Head of caudate nucleus (tissue), 42 donors: ENCODE measurements at regions not wholly inside any gene's neighbourhood (a gene's known extent, or its start where the extent isn't known, plus 50 kb on each side); places are given as distances from the start of the nearest gene placed in this dataset.

Experiments used
- DNase-seq, 42 donors: peaks; one replicate each; pipeline versions ENCODE4 v3.0.0 to v3.0.0-alpha.2; 2020 to 2021; ENCODE audit warnings: mixed read lengths in 7 of 42
- intact Hi-C: fragments of 100-400 bp; cut with DNase I; formaldehyde crosslinking; loops from one replicate; pipeline ENCODE4 v1.15.0; 2022

DNA sequence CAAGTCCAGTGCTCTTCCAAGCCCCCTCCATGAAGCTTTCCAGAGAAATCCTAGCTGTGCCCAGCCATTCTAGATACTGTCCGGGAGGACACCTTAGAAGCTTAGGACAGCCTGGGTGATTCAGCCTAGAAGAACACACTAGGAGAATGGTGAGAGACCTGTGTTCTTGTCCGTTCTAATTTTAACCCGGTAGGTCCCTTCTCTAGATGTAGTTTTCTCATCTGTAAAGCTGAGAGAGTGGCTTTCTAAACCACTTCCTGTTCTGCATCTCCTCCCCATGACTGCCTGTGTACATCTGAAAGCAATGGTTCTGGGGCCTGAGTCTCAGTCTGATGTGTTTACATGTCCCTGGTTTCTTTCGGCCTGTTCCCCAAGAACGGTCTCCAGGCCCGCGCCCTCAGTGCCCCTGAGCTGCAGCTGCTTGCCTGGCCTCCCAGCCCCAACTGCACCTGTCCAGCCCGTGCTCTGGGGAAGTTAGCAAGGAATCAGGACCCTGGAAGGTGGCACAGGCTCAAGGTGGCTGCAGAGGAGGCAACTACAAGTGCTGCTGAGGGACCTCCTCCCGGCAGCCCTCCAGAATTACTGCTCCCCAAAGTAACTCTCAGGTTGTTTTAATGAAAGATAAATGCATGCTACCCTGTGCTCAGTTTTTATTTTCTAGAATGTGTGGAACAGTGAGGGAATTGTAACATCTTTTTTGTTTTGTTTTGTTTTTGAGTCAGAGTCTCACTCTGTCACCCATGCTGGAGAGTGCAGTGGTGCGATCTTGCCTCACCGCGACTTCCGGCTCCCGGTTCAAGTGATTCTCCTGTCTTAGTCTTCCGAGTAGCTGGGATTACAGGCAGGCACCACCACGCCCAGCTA lies 105.9 kb downstream of the LBH start:
- intact Hi-C loops: no loop called here
- peak in 1 of 42 donors; percentile 7 for DNase-seq

DNA sequence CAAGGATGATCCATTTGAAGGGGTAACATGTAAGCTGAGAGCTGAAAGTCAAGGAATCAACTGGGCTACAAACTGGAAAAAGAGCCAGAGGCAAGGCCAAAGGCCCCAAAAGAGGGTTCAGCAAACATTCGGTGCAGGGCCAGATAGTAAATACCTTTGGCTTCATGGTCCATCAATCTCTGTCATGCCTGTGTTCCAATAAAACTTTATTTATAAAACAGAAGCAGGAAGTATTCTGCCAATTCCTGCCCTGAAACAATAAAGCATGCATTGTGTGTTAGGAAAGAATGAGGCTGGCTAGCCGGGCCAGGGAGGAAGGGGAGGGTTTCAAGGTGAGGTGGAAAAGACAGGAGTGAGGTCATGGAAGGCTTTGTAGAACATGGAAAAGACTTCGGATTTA lies 107.1 kb downstream of the LBH start:
- DNase-seq: no peak
- intact Hi-C loops: no loop called here

DNA sequence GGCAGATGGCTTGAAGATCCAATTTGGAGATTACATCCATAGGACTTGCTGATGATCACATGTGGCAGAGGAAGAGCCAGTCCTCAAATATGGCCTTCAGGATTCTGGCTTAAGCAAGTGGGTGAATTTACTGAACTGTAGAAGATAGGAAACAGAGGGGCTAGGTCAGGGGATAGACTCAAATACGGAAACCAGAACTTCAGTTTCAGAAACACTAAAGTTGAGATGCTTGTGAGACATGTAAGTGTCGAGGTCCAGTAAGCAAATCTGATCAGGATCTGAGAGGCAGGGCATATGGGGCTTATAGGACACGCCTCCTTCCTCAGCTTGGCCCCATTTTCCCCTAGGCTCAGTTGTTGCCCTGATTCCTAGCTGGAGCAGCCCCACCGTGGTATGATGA lies 107.7 kb downstream of the LBH start:
- DNase-seq: no peak
- intact Hi-C loops: no loop called here

GRCh38 chr2:30341500-30342267 lies 105.4 kb upstream of the LCLAT1 start:
- no peak for DNase-seq
- intact Hi-C loops: no loop called here

DNA sequence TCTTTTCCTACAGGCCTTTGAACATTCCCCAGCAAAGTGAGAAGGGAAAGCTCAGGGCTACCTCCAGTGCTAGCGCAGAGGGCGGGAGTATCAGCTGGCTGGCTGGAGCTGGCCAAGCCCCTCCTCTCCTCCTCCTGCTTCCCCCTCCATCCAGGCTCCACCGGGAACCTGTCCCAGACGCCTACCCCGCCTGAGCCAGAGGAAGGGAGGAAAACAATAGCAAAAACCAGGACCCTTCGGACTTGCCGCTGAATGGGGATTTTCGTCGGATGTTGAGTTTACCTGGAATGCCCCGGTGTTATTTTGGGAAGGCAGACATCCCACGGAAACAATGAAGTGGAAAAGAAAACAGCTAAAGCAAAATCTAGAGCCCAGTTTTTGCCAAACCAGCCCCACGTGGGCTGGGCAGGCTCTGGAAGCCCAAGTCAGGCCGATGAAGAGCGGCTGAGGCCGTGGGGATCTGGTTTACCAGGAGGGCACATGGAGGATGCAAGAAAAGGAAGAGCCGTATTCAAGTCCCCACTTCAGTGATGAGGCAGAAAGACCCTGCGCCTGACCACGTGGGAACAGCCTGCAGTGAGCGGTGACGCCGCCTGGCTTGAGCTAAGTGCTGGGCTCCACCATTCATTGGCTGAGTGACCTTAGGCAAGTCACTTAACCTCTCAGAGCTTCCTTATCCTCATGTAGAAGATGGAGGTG lies 100.4 kb upstream of the LCLAT1 start:
- intact Hi-C loops: no loop called here

DNA sequence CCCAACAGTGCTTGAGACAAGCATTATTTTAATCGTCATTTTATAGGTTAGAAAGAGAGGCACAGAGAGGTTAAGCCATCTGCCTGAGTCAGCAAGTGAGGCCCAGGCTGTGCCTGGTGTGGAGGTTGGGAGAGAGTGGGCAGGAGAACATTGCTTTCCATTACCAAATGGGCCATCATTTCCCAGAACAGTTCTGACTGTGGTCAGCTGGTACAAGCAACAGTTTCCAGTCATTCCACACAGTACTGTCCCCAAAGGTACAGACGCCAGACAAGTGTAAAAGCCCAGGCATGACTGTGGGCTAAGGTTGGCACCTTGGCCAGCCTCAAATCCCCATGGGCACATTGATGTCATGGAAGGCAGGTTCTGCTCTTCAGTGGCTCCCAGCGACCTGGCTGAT lies 98.2 kb upstream of the LCLAT1 start:
- intact Hi-C loops: no loop called here
- no peak for DNase-seq

More for the DNA sequence above, 100.4 kb upstream of the LCLAT1 start:
- DNase-seq: peak in 19 of 42 donors; percentile 2 to 48 (median 16)

DNA sequence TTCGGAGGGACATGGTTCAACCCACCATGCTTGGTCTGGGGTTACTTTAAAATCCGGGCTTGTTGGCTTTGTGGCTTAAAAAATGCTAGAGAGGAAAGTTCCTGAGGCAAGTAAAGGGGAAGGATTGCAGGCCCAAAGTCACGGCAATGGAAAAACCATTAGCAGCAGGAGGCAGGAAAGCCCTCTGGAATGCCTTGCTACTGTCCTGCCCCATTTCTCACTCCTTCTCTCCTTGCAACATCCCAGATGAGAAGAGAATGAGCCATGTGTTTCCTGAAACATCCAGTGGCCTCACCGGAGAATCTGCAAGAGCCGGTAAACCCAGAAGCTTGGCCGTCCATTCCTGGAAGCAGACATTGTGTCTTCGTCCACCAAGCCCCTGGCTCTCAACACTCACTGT lies 97.4 kb upstream of the LCLAT1 start:
- DNase-seq: no peak

DNA sequence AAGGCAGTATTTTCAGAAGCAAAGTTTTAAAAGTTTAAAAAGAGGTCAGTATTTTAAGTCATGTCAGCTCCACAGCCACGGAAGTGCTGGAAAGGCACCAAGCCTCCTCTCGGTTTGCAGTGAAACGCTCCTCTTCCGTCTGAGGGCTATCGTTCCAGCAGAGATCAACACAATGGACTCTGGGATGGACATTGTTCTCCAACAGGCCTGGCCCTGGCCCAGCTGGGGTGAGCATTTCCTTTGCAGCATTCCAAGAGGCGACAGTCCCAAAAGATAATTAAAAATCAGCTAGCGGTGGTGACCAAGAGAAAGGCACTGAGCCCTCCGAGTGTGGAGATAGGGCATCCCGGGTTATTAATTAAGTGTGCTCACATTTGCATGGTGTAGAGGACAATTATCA lies 95.9 kb upstream of the LCLAT1 start:
- intact Hi-C loops: no loop called here
- no peak for DNase-seq

More for the DNA sequence above, 97.4 kb upstream of the LCLAT1 start:
- intact Hi-C loops: no loop called here

DNA sequence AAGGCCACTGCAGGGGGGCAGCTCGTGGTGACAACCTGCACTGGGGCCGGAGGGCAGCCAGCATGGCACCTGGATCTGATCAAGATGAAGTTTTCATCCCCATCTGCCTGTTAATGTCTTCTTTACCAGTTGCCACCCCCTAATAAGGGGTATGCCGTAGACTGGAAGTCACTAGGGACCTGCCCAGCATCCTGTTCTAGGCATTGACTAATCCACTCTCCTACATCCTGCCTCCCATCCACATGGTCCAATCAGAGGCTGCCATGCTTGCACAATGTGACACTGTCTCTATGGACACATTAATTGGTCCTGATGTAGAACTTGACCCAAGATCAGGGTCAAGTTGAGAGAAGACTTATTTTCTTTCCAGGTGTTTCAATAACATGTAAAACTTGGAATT lies 95.1 kb upstream of the LCLAT1 start:
- no peak for DNase-seq
- intact Hi-C loops: no loop called here

DNA sequence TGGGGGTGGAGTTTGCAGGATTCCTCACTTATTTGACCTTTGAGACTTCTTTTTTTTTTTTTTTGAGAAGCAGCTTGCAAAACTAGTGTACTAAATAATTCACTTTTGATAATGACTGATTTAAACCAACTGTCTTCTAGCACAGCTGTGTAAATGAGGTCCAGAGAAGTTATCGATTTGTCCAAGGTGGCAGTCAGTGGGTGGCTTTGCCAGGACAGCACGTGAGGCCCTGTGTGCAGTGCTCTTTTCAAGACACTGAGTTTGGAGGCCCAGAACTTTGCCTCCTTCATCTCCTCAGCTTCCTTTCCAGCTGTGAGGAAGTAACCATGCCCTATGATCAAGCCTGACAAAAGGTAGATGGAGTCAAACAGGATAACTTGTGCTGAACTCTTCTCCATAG lies 92.9 kb upstream of the LCLAT1 start:
- DNase-seq: no peak
- intact Hi-C loops: no loop called here

DNA sequence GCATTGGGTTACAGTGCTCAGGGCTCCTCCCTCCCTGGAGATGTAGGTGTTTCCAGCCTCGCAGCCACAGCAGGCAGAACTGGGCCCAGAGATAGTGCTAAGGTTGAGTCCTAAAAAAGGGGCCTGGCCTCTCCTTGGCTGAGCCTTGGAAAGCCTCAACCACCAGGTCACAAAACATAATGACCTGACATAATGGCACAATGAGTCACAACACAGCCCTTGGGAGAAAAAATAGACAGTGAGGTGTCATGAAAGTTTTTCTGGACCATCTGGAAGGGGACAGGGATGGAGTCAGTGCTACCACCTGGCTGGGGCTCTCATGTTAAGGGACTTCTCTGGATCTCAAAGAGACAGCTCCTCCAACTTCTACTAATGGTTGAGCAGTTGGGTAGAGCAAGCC lies 92.4 kb upstream of the LCLAT1 start:
- intact Hi-C loops: no loop called here
- DNase-seq: no peak

- no peak for DNase-seq
- intact Hi-C loops: no loop called here
These were observed 91.7 kb upstream of the LCLAT1 start for GRCh38 chr2:30355306-30355705.

- no peak for DNase-seq
- intact Hi-C loops: no loop called here
These were observed 91.0 kb upstream of the LCLAT1 start for GRCh38 chr2:30356071-30356470.

- intact Hi-C loops: no loop called here
- DNase-seq: no peak
These were observed 90.3 kb upstream of the LCLAT1 start for GRCh38 chr2:30356776-30357175.

GRCh38 chr2:30358351-30358750 lies 88.7 kb upstream of the LCLAT1 start:
- DNase-seq: no peak
- intact Hi-C loops: no loop called here

GRCh38 chr2:30358842-30359241 lies 88.2 kb upstream of the LCLAT1 start:
- intact Hi-C loops: no loop called here
- no peak for DNase-seq

- DNase-seq: no peak
- intact Hi-C loops: no loop called here
These were observed 87.3 kb upstream of the LCLAT1 start for GRCh38 chr2:30359644-30360167.

- intact Hi-C loops: no loop called here
These were observed 85.2 kb upstream of the LCLAT1 start for GRCh38 chr2:30361751-30362394.

GRCh38 chr2:30362468-30363081 lies 84.5 kb upstream of the LCLAT1 start:
- DNase-seq: no peak
- intact Hi-C loops: no loop called here

More at GRCh38 chr2:30361751-30362394, 85.2 kb upstream of the LCLAT1 start:
- no peak for DNase-seq
